Posterior vena cava (tissue), 2 donors: ENCODE measurements at regions not wholly inside any gene's neighbourhood (a gene's known extent, or its start where the extent isn't known, plus 50 kb on each side); places are given as distances from the start of the nearest gene placed in this dataset.

Experiments
- DNase-seq: peaks from one replicate; pipeline ENCODE4 v3.0.0-alpha.2; 2020; ENCODE audit warnings: low spot score
- intact Hi-C, 2 donors: fragments of 100-400 bp; cut with DNase I; formaldehyde crosslinking; loops; one replicate each; pipeline versions ENCODE4 v1.14.1 to v1.14.2; 2022 to 2023
- donor health status: DM: yes; HTN: yes; CAD: no.
- donor health status: DM: yes; HTN: yes; CAD: no.

DNA sequence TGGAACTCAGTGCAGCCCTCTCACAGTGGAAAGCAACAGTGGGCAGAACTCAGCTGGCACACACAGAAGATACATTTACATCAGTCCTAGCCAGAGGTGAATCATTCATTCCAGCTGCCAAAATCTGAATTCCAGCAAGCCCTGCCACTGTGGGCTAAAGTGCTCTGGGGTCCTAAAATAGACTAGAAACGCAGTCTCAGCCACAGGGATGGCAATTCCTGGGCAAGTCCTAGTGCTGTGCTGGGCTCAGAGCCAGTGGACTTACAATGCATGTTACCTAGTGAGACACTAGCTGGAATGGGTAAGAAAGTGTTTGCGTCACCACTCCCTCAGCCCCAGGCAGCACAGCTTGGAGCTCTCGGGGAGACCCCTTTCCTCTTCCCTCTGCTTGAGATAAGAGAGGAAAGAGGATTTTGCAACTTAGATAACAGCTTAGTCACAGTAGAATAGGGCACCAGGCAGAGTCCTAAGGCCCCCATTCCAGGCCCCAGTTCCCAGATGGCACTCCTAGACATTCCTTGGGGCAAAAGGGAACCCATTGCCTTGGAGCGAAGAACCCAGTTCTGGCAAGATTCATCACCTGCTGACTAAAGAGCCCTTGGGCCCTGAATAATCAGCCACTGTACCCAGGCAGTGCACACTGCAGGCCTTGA lies 592.9 kb downstream of the FSCB start:
- intact Hi-C loops = no loop called here
- peak; percentile 64 for DNase-seq

DNA sequence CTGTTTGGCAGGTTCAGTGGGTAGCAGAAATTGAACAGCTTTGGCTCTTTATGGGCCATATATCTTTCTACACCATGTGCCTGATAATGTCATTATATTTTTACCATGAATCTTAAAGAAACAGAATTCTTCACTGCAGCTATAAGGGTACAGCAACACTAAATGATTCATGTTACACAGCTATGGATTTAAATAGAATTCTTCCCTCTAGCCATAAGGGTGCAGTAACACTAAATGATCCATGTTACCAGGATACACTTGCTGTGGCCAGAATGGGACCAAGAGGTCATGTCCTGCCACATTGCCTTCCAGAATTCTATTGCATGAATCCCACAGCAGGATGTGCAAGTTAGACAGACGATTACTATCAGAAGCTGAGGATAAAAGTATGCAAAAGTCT lies 603.9 kb downstream of the FSCB start:
- intact Hi-C loops = loop anchor here in 1 of 2 donors (10.0 kb wide), 1 partner anchor 1682 kb away; no protein-coding TSS in a partner anchor
- DNase-seq = no peak

DNA sequence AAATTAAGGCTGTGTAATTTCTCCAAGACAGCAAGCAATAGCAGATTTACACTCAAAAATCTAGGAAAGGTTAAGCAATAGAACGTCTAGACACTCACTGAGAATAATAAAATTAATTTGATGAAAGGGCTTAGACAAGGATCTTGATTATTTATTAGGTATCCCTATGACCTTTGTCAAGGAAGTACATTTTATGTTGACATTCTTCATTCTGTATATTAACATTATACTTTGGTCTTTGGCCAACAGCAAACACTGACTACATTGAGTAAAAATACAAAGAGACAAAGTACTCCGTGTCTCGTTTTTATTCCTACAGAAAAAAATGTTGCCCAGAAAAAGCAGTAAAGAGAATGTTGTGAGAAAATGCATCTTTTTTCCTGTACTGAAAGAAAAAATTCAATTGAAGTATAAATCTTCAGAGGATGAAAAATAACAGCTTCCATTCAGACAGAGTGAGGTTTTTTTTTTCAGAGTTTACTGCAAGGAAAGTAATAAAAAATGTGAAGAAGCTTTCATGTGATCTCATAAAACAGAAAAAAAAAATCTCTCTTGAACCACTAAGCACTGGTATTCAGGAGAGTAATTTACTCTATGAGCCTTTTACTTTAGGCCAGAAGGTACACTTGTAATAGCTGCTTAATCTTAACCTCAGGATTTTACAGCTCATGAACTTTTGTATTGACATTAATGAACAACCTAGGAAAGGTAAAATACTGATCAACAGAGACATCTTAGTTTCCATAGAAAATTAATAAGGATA lies 605.0 kb downstream of the FSCB start:
- intact Hi-C loops = loop anchor here in 1 of 2 donors (10.0 kb wide), 1 partner anchor 1683 kb away; no protein-coding TSS in a partner anchor
- DNase-seq = no peak

DNA sequence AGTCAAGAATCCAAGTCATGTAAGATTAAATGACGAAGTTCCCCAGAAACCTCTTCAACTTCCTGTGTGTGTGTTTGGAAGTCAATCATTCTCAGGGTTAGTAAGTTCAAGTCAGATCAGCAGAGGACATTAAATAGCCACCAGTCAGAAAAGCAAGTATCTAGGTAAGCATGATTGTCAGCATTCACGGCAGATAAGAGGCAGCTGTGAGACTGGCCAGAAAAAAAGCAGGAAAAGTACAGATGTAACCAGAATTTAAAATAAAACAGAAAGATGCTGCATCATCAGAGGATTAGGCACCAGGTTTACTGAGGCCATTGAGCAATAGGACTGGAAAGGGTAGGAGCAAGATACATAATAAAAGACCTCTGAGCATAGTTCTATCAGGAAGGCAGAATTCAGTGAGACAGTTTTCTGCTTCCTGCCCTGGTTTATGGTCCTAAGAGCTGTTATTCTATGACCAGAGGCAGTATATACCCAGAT lies 606.9 kb downstream of the FSCB start:
- intact Hi-C loops = loop anchor here in 1 of 2 donors (10.0 kb wide), 1 partner anchor 1685 kb away; no protein-coding TSS in a partner anchor
- no peak for DNase-seq

DNA sequence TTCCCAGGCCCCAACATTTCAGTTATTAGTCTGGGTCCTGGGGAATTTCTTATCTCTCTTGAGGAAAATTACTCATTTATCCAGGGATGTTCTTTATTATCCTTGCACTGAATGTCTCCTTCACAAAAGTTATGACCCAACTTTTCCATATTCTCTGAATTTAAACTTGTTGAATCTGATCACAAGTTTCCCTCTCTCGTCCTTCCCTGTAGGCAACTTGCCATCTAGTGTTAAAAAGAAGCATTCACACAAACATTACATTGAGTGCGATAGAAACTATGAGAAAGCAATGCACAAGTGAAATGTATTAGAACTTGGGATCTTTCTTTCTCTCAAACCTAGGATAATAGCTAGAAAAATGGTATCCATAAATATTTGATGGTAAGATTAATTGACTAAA lies 608.4 kb downstream of the FSCB start:
- intact Hi-C loops = no loop called here
- DNase-seq = no peak

DNA sequence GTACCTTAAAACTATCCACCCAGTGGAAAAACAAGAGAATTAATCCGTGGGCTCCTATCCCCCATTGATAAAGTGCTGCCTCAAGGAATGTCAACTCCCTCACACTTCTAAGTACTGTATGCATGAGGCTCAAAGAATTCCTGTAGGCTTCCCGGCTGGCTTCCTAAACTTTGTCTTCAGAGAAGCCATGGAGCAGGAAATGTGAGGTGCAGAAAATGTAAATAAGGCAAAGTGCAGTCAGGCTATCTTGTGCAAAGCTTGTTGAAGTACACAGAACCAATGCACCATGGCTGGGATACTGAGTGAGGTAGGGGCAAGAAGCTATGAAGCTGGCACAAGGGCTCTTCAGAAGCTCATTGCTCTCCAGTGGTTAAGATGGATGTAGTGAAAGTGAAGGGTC lies 611.0 kb downstream of the FSCB start:
- intact Hi-C loops = no loop called here

DNA sequence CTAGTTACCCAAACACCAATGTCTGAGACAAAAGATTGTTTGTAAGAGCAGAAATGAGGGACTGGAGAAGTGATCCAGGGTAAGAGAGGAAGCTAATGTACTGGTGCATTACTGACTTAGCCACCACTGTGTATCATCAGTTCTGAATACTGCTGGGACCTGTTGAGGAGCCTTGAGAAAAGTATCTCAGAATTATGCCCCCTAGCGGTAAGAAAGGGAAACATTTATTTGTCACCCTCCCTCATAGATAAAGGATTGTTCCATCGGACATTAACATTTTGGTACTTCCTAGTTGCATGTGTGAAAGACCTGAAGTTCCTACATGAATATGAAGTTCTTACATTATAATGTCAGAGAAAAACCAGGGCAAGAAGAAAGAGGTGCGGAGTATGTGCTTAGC lies 612.5 kb downstream of the FSCB start:
- intact Hi-C loops = no loop called here
- DNase-seq = no peak

More for the DNA sequence above, 611.0 kb downstream of the FSCB start:
- DNase-seq = no peak

DNA sequence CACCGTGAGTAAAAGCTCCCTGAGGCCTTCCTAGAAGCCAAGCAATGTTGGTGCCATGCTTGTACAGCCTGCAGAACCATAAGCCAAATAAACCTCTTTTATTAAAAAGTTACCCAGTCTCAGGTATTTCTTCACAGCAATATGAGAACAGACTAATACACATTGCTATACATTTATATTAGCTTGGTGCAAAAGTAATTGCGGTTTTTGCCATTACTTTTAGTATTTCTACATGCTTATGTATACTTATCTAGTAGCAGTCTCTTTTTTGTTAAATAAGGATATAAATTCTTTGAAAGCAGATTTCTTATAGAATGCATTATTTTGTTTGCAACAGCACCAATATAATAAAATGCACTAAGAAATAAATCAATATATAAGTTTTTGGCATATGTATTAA lies 619.6 kb downstream of the FSCB start:
- DNase-seq = no peak
- intact Hi-C loops = no loop called here

DNA sequence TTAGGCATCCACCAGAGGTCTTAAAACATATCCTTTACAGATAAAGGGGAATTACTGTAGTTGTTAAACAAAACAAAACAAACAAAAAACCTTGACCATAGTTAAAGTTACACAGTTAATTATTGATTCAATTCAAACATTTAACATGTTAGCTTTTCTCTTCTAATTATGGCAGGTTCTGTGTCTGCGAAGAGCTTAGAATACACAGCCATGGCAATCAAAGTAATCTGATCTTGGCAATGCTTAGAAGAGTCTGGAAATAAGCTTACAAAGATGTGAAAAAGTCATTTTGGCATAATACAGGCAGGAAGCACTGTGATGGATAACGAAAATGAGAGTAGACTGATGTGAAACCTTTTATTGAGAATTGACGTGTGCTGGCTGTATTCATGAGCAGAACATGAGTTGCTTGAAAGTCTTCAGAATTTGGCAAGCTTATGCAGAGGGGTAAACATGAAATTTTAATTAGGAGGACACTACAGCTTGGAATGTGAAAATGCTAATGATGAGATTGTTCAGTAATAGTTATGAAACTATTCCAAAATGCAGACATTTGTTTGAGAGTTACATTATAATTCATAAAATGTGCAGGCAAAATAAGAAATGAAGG lies 629.6 kb downstream of the FSCB start:
- intact Hi-C loops = no loop called here
- DNase-seq = no peak

DNA sequence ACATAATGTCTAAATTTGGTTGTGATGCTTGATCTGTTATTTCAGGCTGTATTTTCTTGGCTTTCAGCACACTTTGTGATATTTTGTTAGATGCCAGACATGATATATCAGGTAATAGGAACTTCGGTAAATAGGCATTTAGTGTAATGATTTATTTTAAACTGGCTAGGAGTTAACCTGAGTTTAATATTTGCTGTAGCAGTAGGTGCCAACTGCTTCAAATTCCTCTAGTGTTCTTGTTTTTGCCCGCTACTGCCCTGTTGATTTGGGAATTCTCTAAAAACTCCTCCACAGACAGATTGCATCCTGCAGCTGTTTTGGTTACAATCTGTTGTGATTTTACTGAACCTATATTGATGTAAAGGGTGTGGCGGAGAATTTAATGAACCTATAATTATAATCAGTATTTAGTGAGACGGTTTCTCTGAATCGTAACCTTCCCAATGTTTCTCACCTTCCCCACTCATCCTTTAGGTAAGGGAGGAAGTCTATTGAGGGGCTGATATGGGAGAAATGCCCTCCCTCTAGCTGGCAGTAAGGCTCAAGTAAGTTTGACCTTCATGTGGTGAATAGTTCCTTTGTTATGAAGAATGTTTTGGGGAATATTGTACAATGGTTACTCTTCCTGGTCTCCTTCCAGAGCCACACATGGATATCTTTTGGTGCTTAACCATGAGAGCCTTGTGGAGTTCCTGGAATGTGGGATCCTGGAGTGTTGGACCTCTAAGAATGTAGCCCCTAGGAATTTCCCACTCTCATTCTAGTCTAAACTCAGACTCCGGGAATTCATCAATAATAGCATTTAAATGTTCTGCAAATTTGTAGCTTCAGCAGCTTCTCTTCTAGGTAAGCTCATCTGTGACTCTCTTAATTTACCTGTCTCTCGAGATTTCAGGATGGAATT lies 634.1 kb downstream of the FSCB start:
- intact Hi-C loops = no loop called here
- no peak for DNase-seq

DNA sequence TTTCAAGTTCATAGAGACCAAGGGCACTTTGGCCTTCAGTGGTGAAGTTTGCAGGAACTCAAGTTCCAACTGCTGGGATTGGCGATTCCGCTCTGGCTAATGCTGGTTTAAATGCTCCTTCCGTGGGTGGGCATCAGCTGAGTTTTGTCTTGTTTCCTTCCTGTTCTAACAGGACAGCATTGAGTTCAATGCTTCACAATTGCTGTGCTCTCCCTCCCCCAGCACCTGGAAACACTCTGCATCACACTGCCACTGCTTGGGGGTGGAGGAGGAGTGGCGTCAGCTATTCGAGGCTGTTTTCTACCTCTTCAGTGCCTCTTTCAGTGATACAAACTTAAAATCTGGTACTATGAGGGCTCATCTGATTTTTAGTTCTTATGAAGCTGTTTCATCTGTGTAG lies 634.9 kb downstream of the FSCB start:
- DNase-seq = no peak
- intact Hi-C loops = no loop called here

DNA sequence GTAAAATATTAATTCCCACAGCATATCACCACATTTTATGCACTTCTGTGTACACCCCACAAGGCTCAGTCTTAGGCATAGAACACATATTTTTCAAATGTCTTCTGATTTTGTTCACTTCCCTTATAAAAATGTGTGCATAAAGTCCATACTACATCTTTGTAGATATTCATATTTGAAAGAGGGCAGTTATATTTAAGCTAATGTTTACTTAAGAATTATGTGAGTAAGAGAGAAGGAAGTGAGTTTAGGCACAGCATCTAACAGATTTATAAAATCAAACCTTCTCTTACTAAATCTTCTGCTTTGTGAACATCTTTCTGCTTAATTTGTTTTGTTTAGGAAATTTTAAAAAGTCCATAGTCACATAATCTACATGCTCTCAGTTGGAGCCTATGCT lies 648.1 kb downstream of the FSCB start:
- no peak for DNase-seq
- intact Hi-C loops = no loop called here

DNA sequence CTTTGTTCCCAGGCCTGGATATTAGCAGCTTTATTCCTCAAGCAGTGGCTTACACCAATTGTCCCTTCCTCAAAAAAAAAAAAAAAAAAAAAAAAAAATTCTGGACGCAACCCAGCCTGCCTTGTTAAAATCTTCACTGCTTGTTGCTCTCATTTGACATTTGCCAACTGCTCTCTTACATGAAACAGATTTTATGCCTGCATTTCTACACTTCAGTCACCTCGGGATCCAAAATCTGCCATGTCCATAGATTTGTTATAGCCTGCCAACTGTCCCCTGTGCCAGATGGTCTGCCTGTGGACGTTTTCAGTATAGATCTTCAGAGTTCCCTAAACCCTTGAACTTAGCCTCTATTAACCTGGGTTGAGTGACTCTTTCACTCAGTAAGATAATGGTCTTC lies 651.5 kb downstream of the FSCB start:
- DNase-seq = no peak
- intact Hi-C loops = no loop called here

DNA sequence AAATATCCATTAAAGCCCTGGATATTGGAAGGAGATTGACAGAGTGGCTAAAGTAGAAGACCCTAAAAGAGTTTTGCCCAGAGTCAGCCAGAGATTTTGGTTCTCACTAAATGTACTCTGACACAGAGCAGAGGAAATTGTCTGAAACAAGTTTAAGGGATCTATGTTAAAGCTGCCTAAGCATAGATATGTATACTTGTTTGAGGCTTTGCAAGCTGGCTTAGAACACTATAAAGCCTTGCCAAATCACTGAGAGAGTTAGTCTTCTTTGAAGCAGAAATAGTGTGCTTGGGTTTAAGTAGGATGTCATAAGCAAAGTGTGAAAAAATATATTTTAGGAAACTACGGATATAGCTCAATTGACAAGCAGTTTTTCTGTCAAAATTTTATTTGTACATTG lies 653.5 kb downstream of the FSCB start:
- intact Hi-C loops = no loop called here
- no peak for DNase-seq

DNA sequence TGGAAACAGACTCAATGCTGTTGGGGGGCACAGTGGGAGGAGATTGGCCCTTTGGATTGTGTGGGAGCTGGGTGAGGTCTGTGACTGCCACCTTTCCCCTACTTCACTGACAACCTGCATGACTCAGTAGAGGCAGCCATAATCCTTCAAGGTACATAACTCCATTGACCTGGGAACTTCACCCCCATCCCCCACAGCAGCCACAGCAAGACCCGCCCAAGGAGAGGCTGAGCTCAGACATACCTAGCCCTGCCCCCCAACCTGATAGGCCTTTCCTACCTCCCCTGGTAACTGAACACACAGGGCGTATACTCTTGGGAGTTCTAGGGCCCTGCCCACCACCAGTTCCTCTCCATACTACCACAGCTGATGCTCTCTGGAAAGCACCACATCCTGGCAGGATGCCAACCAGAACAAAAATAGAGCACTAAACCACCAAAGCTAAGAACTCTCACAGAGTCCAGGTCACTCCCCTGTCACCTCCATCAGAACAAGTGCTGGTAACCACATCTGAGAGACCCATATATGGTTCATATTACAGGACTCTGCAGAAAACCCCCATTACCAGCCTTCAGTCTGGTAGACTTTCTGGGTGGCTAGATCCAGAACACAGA lies 703.9 kb downstream of the FSCB start:
- intact Hi-C loops = no loop called here
- DNase-seq = peak; percentile 43

DNA sequence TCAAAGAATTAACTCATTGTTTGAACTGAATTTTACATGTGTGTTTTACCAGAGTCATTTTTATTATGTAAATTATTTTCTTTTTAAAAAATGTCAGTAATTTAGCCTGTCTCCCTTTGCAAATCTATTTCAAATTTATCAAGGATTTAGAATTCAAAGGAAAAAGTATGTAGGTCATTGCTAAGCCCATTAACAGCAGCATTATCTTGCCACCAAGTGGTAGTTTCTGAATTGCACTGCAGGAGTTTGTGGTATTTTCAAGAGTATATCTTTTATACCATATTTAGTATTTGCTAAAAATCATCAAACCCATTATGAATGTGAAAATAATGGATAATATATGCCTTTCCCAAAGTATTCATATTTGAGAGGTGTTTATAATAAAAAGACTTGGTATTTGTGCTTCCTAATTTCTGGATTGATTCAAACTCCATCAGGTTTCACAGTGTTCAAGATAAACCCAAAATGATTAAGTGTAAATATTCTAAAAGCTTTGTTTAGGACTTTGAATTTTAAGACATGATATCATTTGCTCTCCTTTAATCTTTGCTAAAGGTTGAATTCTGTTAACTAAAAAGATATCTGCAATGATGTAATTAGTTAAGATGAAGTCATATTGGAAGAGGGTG lies 711.4 kb downstream of the FSCB start:
- DNase-seq = no peak
- intact Hi-C loops = no loop called here

DNA sequence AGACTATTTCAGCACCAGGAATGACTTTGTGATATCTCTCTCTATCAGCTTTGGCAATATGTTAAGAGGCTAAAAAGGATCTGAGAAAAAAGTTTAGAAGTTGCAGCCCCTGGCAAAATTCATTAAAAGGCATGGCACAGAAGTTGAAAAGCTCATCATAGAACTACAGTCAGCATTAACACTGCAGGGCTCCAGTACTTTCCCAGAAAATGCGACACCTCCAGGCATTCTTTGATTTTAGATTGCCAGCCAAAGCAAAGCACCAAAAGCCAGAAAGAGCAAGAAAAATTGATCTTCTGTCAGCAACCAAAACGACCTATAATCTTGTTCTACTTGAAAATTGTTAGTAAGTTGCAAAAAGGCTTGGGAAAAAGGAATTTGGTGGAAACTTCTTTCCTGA lies 713.5 kb downstream of the FSCB start:
- no peak for DNase-seq
- intact Hi-C loops = no loop called here

DNA sequence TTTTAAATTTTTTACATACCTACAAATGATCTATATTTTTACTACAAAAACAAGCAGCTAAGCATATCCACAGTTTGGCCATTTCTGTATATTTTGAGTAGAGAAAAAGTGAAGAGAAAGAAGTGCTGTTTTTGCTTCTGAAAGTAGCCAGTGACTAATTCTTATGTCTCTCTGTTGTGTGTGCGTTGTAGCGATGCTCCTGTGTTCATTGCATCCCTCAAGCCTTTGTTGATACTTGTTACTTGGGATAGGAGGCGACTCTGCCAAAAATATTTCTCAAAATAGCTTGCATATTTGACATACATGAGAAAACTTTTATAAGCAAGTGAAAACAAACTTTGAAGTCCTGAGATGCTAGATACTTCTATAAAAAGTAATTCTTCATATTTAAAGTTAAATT lies 714.1 kb downstream of the FSCB start:
- intact Hi-C loops = no loop called here

DNA sequence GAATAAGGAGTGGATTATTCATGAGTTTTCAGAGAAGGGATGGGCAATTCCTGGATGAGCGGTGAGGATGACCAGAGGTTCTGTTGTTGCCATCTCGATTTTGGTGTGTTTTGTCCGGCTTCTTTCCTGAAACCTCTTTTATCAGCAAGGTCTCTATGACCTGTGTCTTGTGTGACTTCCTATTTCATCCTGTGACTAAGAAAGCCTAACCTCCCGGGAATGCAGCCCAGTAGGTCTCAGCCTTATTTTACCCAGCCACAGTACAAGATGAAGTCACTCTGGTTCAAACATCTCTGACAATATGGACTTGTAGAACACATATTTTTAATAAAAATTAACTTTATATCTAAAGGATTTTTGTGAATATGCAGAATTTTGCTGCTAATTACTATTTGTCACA lies 716.4 kb downstream of the FSCB start:
- DNase-seq = no peak
- intact Hi-C loops = no loop called here

More for the DNA sequence above, 714.1 kb downstream of the FSCB start:
- no peak for DNase-seq
